Liver (tissue), 3 donors: ENCODE measurements at regions not wholly inside any gene's neighbourhood (a gene's known extent, or its start where the extent isn't known, plus 50 kb on each side); places are given as distances from the start of the nearest gene placed in this dataset.

Experiments used
- EGR1 ChIP-seq, 2 donors: IDR thresholded peaks; 2 replicates each; pipeline ENCODE4 v1.6.1; 2016 to 2018; ENCODE audit warnings: antibody characterized with exemption in 2 of 2, low read depth in 2 of 2
- RAD21 ChIP-seq, 2 donors: IDR thresholded peaks; 2 replicates each; pipeline ENCODE4 v1.6.1; 2016; ENCODE audit warnings: antibody characterized with exemption in 2 of 2, mild to moderate bottlenecking in 2 of 2
- RXRA ChIP-seq, 2 donors: IDR thresholded peaks; 2 replicates each; pipeline ENCODE4 v1.6.1; 2017 to 2018; ENCODE audit warnings: antibody characterized with exemption in 2 of 2, mild to moderate bottlenecking in 1 of 2
- SP1 ChIP-seq: IDR thresholded peaks from 2 replicates; pipeline ENCODE4 v1.6.1; 2018; ENCODE audit warnings: antibody characterized with exemption, mild to moderate bottlenecking
- TAF1 ChIP-seq: conservative IDR thresholded peaks from 2 replicates; pipeline ENCODE4 v1.6.1; 2016; ENCODE audit warnings: antibody characterized with exemption, mild to moderate bottlenecking
- YY1 ChIP-seq: IDR thresholded peaks from 2 replicates; pipeline ENCODE4 v1.6.1; 2016; ENCODE audit warnings: antibody characterized with exemption, mild to moderate bottlenecking
- TF ChIP-seq, protein P1 (sequence below): fragments of 150-350 bp; IDR thresholded peaks from 2 replicates; pipeline ENCODE4 v1.5.1; 2017; ENCODE audit warnings: improper control_type of control experiment, low read depth, low read length; ENCODE audit not compliant: missing input control
- TF ChIP-seq, protein P2 (sequence below): IDR thresholded peaks from 2 replicates; pipeline ENCODE4 v1.6.1; 2016; ENCODE audit warnings: antibody characterized with exemption
- TF ChIP-seq, protein P3 (sequence below): IDR thresholded peaks from 2 replicates; pipeline ENCODE4 v1.6.1; 2016; ENCODE audit warnings: antibody characterized with exemption, mild to moderate bottlenecking
- donor health status: healthy.
- donor health status: healthy.

DNA sequence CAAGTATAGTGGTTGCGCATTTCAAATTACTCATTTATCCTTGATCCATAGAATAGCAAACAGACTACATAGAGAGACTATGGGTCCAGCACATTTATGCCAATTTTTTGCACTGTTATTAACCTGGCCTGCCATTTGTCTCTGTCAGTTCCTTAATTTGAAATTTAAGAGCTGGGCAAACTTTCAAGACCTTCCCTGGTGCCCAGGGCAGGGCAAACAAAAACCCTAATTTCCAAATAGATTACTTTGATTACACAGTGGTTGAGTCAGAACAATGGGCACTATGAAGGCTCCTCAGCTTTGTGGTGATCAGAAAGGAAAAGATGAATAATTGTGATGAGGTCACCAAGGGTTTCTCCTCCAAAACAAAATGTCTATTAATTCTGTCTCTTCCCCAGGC lies 80.6 kb downstream of the TNFSF18 start:
- TF ChIP-seq, protein P1, sequence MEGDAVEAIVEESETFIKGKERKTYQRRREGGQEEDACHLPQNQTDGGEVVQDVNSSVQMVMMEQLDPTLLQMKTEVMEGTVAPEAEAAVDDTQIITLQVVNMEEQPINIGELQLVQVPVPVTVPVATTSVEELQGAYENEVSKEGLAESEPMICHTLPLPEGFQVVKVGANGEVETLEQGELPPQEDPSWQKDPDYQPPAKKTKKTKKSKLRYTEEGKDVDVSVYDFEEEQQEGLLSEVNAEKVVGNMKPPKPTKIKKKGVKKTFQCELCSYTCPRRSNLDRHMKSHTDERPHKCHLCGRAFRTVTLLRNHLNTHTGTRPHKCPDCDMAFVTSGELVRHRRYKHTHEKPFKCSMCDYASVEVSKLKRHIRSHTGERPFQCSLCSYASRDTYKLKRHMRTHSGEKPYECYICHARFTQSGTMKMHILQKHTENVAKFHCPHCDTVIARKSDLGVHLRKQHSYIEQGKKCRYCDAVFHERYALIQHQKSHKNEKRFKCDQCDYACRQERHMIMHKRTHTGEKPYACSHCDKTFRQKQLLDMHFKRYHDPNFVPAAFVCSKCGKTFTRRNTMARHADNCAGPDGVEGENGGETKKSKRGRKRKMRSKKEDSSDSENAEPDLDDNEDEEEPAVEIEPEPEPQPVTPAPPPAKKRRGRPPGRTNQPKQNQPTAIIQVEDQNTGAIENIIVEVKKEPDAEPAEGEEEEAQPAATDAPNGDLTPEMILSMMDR: no peak
- TF ChIP-seq EGR1 (IDR thresholded peaks at IDR 0.05; ENCODE audit: low read depth in 2 of 2): no peak
- no peak for TF ChIP-seq TAF1
- TF ChIP-seq, protein P2, sequence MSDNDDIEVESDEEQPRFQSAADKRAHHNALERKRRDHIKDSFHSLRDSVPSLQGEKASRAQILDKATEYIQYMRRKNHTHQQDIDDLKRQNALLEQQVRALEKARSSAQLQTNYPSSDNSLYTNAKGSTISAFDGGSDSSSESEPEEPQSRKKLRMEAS: no peak
- TF ChIP-seq, protein P3, sequence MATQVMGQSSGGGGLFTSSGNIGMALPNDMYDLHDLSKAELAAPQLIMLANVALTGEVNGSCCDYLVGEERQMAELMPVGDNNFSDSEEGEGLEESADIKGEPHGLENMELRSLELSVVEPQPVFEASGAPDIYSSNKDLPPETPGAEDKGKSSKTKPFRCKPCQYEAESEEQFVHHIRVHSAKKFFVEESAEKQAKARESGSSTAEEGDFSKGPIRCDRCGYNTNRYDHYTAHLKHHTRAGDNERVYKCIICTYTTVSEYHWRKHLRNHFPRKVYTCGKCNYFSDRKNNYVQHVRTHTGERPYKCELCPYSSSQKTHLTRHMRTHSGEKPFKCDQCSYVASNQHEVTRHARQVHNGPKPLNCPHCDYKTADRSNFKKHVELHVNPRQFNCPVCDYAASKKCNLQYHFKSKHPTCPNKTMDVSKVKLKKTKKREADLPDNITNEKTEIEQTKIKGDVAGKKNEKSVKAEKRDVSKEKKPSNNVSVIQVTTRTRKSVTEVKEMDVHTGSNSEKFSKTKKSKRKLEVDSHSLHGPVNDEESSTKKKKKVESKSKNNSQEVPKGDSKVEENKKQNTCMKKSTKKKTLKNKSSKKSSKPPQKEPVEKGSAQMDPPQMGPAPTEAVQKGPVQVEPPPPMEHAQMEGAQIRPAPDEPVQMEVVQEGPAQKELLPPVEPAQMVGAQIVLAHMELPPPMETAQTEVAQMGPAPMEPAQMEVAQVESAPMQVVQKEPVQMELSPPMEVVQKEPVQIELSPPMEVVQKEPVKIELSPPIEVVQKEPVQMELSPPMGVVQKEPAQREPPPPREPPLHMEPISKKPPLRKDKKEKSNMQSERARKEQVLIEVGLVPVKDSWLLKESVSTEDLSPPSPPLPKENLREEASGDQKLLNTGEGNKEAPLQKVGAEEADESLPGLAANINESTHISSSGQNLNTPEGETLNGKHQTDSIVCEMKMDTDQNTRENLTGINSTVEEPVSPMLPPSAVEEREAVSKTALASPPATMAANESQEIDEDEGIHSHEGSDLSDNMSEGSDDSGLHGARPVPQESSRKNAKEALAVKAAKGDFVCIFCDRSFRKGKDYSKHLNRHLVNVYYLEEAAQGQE: no peak
- TF ChIP-seq SP1: no peak
- TF ChIP-seq RXRA (IDR thresholded peaks at IDR 0.05): no peak
- TF ChIP-seq RAD21 (IDR thresholded peaks at IDR 0.05): no peak
- TF ChIP-seq YY1: no peak
